HCT116 (cell line): ENCODE measurements at regions not wholly inside any gene's neighbourhood (a gene's known extent, or its start where the extent isn't known, plus 50 kb on each side); places are given as distances from the start of the nearest gene placed in this dataset.

ENCODE experiments used
- ATAC-seq: fragments of 200-7000 bp; cut with Tn5 transposase; 2 replicates; pipeline ENCODE4 v1.9.1; 2020; ENCODE audit warnings: mild to moderate bottlenecking, moderate library complexity
- BruUV-seq: library from RNA; stranded (reverse); fragments of 400-500 nt; replicated peaks from 2 replicates; lab custom pipeline; 2021; lab: Mats Ljungman, UMichigan
- CTCF ChIA-PET: fragments of 300-600 bp; sonication (Branson Sonifier 250); formaldehyde crosslinking; loops from one replicate; lab custom pipeline; 2021; ENCODE audit warnings: antibody characterized with exemption; lab: Charles Lee
- POLR2A ChIA-PET: fragments of 300-600, 350-600 bp; sonication (Branson Sonifier 250); formaldehyde crosslinking; loops from one replicate; lab custom pipeline; 2021; ENCODE audit warnings: antibody characterized with exemption; lab: Charles Lee
- RAD21 ChIA-PET, 2 experiments: fragments of 300-600 bp; sonication (Branson Sonifier 250); formaldehyde crosslinking; loops; one replicate each; lab custom pipeline; 2023; ENCODE audit warnings: low total read pairs in 2 of 2; ENCODE audit not compliant: uncharacterized antibody in 2 of 2, unreplicated experiment in 2 of 2, low non-redundant PET in 1 of 2; lab: Charles Lee
- DNase-seq: peaks from one replicate; pipeline ENCODE4 v3.0.0-alpha.2; 2010; ENCODE audit warnings: low read depth, low spot score
- H2AFZ ChIP-seq: fragments of 200-600 bp; shearing (Covaris generic), sonication (generic); 2 replicates; pipeline ENCODE4 v1.6.1; 2017; ENCODE audit warnings: low read depth, mixed run types, mixed read lengths, antibody characterized with exemption, low read length; ENCODE audit not compliant: poor library complexity, severe bottlenecking
- H3K27ac ChIP-seq: 2 replicates; pipeline ENCODE4 v1.5.1; 2012; ENCODE audit warnings: low read depth, low read length
- H3K27me3 ChIP-seq: fragments of 200-600 bp; sonication (generic); 2 replicates; pipeline ENCODE4 v1.6.1; 2016; ENCODE audit warnings: mixed run types, low read length, mixed read lengths; ENCODE audit not compliant: insufficient read depth
- H3K36me3 ChIP-seq, 2 experiments: fragments of 200-500 bp in 1 of 2; fragments of 200-600 bp in 1 of 2; sonication (Bioruptor generic) in 1 of 2; sonication (generic) in 1 of 2; 2 replicates each; pipeline versions ENCODE4 v1.5.1 to v1.6.1; 2014 to 2016; ENCODE audit warnings: low read length in 2 of 2, inconsistent platforms in 1 of 2, mixed read lengths in 1 of 2, mixed run types in 1 of 2; ENCODE audit not compliant: insufficient read depth in 2 of 2, control insufficient read depth in 1 of 2
- H3K4me1 ChIP-seq, 2 experiments: fragments of 200-600 bp in 1 of 2; sonication (generic) in 1 of 2; 2 replicates each; pipeline versions ENCODE4 v1.5.1 to v1.6.1; 2012 to 2017; ENCODE audit warnings: low read length in 2 of 2, inconsistent platforms in 1 of 2, mild to moderate bottlenecking in 1 of 2, mixed read lengths in 1 of 2, mixed run types in 1 of 2, moderate library complexity in 1 of 2; ENCODE audit not compliant: insufficient read depth in 2 of 2, control insufficient read depth in 1 of 2
- H3K4me2 ChIP-seq: fragments of 200-600 bp; sonication (generic); 2 replicates; pipeline ENCODE4 v1.6.1; 2017; ENCODE audit warnings: mixed run types, low read length, mixed read lengths
- H3K4me3 ChIP-seq, 2 experiments: fragments of 200-600 bp in 1 of 2; sonication (generic) in 1 of 2; replicated peaks in 1 of 2; 2 replicates each; pipeline ENCODE4 v1.5.1; 2011 to 2016; ENCODE audit warnings: low read length in 2 of 2, control low read depth in 1 of 2, low read depth in 1 of 2, mild to moderate bottlenecking in 1 of 2, mixed read lengths in 1 of 2, mixed run types in 1 of 2
- H3K79me2 ChIP-seq: fragments of 200-600 bp; sonication (generic); 2 replicates; pipeline ENCODE4 v1.6.1; 2017; ENCODE audit warnings: mild to moderate bottlenecking, mixed run types, low read length, moderate library complexity, mixed read lengths; ENCODE audit not compliant: insufficient read depth
- H3K9ac ChIP-seq: fragments of 200-600 bp; sonication (generic); 2 replicates; pipeline ENCODE4 v1.6.1; 2016; ENCODE audit warnings: low read length, mixed read lengths
- H3K9me2 ChIP-seq: fragments of 200-600 bp; sonication (generic), shearing (Covaris generic); 2 replicates; pipeline ENCODE4 v1.6.1; 2017; ENCODE audit warnings: mixed run types, mild to moderate bottlenecking, moderate library complexity; ENCODE audit not compliant: insufficient read depth
- H3K9me3 ChIP-seq, 2 experiments: fragments of 200-500 bp in 1 of 2; fragments of 200-600 bp in 1 of 2; sonication (Bioruptor generic) in 1 of 2; sonication (generic) in 1 of 2; 2 replicates each; pipeline ENCODE4 v1.6.1; 2014 to 2017; ENCODE audit warnings: low read length in 2 of 2, mixed read lengths in 2 of 2, inconsistent platforms in 1 of 2, low read depth in 1 of 2, mild to moderate bottlenecking in 1 of 2, mixed run types in 1 of 2, moderate library complexity in 1 of 2; ENCODE audit not compliant: control insufficient read depth in 1 of 2, insufficient read depth in 1 of 2
- H4K20me1 ChIP-seq: fragments of 200-600 bp; sonication (generic), shearing (Covaris generic); 2 replicates; pipeline ENCODE4 v1.6.1; 2017; ENCODE audit warnings: mixed run types, mild to moderate bottlenecking, moderate library complexity; ENCODE audit not compliant: insufficient read depth
- EGR1 ChIP-seq: IDR thresholded peaks from 2 replicates; pipeline ENCODE4 v1.6.1; 2012; ENCODE audit warnings: low read depth
- ELF1 ChIP-seq: IDR thresholded peaks from 2 replicates; pipeline ENCODE4 v1.6.1; 2012; ENCODE audit warnings: low read depth, borderline replicate concordance
- EZH2phosphoT487 ChIP-seq: fragments of 200-600 bp; IDR thresholded peaks from 2 replicates; pipeline ENCODE4 v1.6.1; 2018; ENCODE audit warnings: antibody characterized with exemption, borderline replicate concordance
- FOSL1 ChIP-seq: IDR thresholded peaks from 2 replicates; pipeline ENCODE4 v1.6.1; 2012; ENCODE audit warnings: low read depth
- JUND ChIP-seq: IDR thresholded peaks from 2 replicates; pipeline ENCODE4 v1.6.1; 2012
- TCF7L2 ChIP-seq: IDR thresholded peaks from 2 replicates; pipeline ENCODE4 v1.7.0; 2011; ENCODE audit warnings: borderline replicate concordance, inconsistent platforms; ENCODE audit not compliant: insufficient read depth, insufficient read length; ENCODE audit errors: extremely low read depth
- ZFX ChIP-seq: fragments of 450-650 bp; IDR thresholded peaks from 2 replicates; pipeline ENCODE4 v1.6.1; 2017
- intact Hi-C: fragments of 100-400 bp; cut with micrococcal nuclease; formaldehyde crosslinking; loops from 2 replicates; pipeline ENCODE4 v1.10.0; 2022
- TF ChIP-seq, protein P1 (sequence below): IDR thresholded peaks from 2 replicates; pipeline ENCODE4 v1.6.1; 2012
- TF ChIP-seq, protein P2 (sequence below), 3 experiments: fragments of 200-600 bp in 1 of 3; sonication (generic) in 1 of 3; IDR thresholded peaks in 2 of 3; conservative IDR thresholded peaks in 1 of 3; 2 replicates each; pipeline ENCODE4 v1.5.1; 2012 to 2017; ENCODE audit warnings: low read depth in 2 of 3, low read length in 2 of 3, antibody characterized with exemption in 1 of 3, borderline replicate concordance in 1 of 3, control low read depth in 1 of 3, mild to moderate bottlenecking in 1 of 3, mixed read lengths in 1 of 3, mixed run types in 1 of 3, moderate library complexity in 1 of 3; ENCODE audit not compliant: insufficient read depth in 1 of 3
- TF ChIP-seq, protein P3 (sequence below): IDR thresholded peaks from 2 replicates; pipeline ENCODE4 v1.6.1; 2011; ENCODE audit warnings: mild to moderate bottlenecking, low read length, moderate library complexity; ENCODE audit not compliant: insufficient replicate concordance; ENCODE audit errors: extremely low read depth

DNA sequence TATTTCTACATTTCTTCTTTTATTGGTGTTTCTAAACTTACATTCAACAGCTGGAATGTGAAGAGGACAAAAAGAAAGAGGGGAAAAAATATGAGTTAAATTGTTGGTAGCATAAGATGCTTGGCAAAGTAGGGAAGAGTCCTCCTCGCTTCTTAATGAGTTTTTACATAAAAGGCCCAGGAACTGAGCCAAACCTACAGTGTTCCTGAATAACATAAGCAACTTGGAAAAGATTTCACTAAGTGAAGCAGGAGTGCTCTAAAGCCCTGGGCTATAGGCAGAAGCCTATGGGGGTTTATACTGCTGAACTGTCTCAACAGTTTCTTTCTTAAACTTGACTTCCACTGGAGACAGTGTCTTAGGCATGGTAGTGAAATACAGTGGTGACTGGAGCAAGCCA, 115.0 kb upstream of the USP25 start:
- no TSS peak for BruUV-seq

More for the DNA sequence above, 115.0 kb upstream of the USP25 start:
- no peaks in the 10 kb centered on the region for H4K20me1 ChIP-seq
- no peaks in the 10 kb centered on the region for H3K9me3 ChIP-seq
- no peaks in the 10 kb centered on the region for H3K4me1 ChIP-seq
- H3K36me3 ChIP-seq: no peaks in the 10 kb centered on the region
- CTCF ChIA-PET: no interaction called here
- DNase-seq (no peak), ATAC-seq (no peak)
- H2AFZ ChIP-seq: no peak overlapping the region
- POLR2A ChIA-PET: no interaction called here
- H3K27ac ChIP-seq: no peak overlapping the region
- intact Hi-C loops: no loop called here
- H3K4me3 ChIP-seq: no peak overlapping the region
- TF ChIP-seq JUND: no peak
- TF ChIP-seq EZH2phosphoT487: no peak
- TF ChIP-seq, protein P1, sequence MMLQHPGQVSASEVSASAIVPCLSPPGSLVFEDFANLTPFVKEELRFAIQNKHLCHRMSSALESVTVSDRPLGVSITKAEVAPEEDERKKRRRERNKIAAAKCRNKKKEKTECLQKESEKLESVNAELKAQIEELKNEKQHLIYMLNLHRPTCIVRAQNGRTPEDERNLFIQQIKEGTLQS: no peak
- TF ChIP-seq, protein P2, sequence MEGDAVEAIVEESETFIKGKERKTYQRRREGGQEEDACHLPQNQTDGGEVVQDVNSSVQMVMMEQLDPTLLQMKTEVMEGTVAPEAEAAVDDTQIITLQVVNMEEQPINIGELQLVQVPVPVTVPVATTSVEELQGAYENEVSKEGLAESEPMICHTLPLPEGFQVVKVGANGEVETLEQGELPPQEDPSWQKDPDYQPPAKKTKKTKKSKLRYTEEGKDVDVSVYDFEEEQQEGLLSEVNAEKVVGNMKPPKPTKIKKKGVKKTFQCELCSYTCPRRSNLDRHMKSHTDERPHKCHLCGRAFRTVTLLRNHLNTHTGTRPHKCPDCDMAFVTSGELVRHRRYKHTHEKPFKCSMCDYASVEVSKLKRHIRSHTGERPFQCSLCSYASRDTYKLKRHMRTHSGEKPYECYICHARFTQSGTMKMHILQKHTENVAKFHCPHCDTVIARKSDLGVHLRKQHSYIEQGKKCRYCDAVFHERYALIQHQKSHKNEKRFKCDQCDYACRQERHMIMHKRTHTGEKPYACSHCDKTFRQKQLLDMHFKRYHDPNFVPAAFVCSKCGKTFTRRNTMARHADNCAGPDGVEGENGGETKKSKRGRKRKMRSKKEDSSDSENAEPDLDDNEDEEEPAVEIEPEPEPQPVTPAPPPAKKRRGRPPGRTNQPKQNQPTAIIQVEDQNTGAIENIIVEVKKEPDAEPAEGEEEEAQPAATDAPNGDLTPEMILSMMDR (IDR thresholded peaks at IDR 0.05 in 2 of 3, conservative IDR thresholded peaks at IDR 0.05 in 1 of 3; ENCODE audit: borderline replicate concordance in 1 of 3, insufficient read depth in 1 of 3, low read depth in 2 of 3, low read length in 2 of 3): no peak
- TF ChIP-seq EGR1: no peak
- no peak for TF ChIP-seq ZFX
- no peak for TF ChIP-seq FOSL1
- no peak for TF ChIP-seq TCF7L2
- TF ChIP-seq ELF1: no peak
- TF ChIP-seq, protein P3, sequence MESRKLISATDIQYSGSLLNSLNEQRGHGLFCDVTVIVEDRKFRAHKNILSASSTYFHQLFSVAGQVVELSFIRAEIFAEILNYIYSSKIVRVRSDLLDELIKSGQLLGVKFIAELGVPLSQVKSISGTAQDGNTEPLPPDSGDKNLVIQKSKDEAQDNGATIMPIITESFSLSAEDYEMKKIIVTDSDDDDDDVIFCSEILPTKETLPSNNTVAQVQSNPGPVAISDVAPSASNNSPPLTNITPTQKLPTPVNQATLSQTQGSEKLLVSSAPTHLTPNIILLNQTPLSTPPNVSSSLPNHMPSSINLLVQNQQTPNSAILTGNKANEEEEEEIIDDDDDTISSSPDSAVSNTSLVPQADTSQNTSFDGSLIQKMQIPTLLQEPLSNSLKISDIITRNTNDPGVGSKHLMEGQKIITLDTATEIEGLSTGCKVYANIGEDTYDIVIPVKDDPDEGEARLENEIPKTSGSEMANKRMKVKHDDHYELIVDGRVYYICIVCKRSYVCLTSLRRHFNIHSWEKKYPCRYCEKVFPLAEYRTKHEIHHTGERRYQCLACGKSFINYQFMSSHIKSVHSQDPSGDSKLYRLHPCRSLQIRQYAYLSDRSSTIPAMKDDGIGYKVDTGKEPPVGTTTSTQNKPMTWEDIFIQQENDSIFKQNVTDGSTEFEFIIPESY: no peak
- RAD21 ChIA-PET: no interaction called here
- H3K9ac ChIP-seq: no peak overlapping the region
- no peak overlapping the region for H3K4me2 ChIP-seq
- H3K27me3 ChIP-seq: no peaks in the 10 kb centered on the region
- no peaks in the 10 kb centered on the region for H3K79me2 ChIP-seq
- no peaks in the 10 kb centered on the region for H3K9me2 ChIP-seq
